KMS-11 (cell line): ENCODE measurements at regions not wholly inside any gene's neighbourhood (a gene's known extent, or its start where the extent isn't known, plus 50 kb on each side); places are given as distances from the start of the nearest gene placed in this dataset.

Experiments used
- H2AFZ ChIP-seq: fragments of 200-600 bp; sonication (generic); 2 replicates; pipeline ENCODE4 v1.6.1; 2016; ENCODE audit warnings: antibody characterized with exemption, mixed run types, low read depth
- H3K27ac ChIP-seq: fragments of 200-600 bp; sonication (generic); 2 replicates; pipeline ENCODE4 v1.6.1; 2016; ENCODE audit warnings: mild to moderate bottlenecking, mixed run types
- H3K27me3 ChIP-seq: fragments of 200-600 bp; sonication (generic); 2 replicates; pipeline ENCODE4 v1.6.1; 2017; ENCODE audit warnings: mild to moderate bottlenecking, low read depth, mixed run types, moderate library complexity; ENCODE audit not compliant: insufficient read depth
- H3K36me3 ChIP-seq: fragments of 200-600 bp; sonication (generic); 2 replicates; pipeline ENCODE4 v1.6.1; 2017; ENCODE audit warnings: mild to moderate bottlenecking, mixed run types; ENCODE audit not compliant: insufficient read depth
- H3K4me1 ChIP-seq: fragments of 200-600 bp; sonication (generic); 2 replicates; pipeline ENCODE4 v1.6.1; 2016; ENCODE audit warnings: mild to moderate bottlenecking, low read depth, mixed run types; ENCODE audit not compliant: poor library complexity, severe bottlenecking
- H3K4me2 ChIP-seq: fragments of 200-600 bp; sonication (generic); 2 replicates; pipeline ENCODE4 v1.7.0; 2016; ENCODE audit warnings: mild to moderate bottlenecking, mixed run types
- H3K4me3 ChIP-seq: fragments of 200-600 bp; sonication (generic); IDR thresholded peaks from 2 replicates; pipeline ENCODE4 v1.6.1; 2017; ENCODE audit warnings: low read depth, low read length, mixed read lengths; ENCODE audit not compliant: insufficient read depth
- H3K79me2 ChIP-seq: fragments of 200-600 bp; sonication (generic); 2 replicates; pipeline ENCODE4 v1.6.1; 2016; ENCODE audit warnings: low read depth, mixed run types; ENCODE audit not compliant: insufficient read depth
- H3K9ac ChIP-seq: fragments of 200-600 bp; sonication (generic); 2 replicates; pipeline ENCODE4 v1.6.1; 2016; ENCODE audit warnings: mild to moderate bottlenecking, mixed run types
- H4K20me1 ChIP-seq: fragments of 200-600 bp; sonication (generic); 2 replicates; pipeline ENCODE4 v1.6.1; 2016; ENCODE audit warnings: mild to moderate bottlenecking, mixed run types; ENCODE audit not compliant: insufficient read depth
- TF ChIP-seq, protein P1 (sequence below): fragments of 200-600 bp; sonication (generic); conservative IDR thresholded peaks from 2 replicates; pipeline ENCODE4 v1.6.1; 2017; ENCODE audit warnings: low read depth, mild to moderate bottlenecking, antibody characterized with exemption, low read length, moderate library complexity, mixed read lengths

DNA sequence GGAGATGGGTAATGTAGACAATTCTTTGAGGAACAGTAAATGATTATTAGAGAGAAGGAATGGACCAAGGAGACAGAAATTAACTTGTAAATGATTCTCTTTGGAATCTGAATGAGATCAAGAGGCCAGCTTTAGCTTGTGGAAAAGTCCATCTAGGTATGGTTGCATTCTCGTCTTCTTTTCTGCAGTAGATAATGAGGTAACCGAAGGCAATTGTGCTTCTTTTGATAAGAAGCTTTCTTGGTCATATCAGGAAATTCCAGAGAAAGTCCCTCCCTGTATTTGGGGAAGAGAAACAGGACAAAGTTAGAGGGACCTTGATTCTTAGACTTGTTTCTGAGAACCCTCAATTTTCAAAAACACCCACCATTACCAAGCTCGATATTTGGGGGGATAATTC lies 109.1 kb upstream of the PRSS16 start:
- Histone ChIP-seq H3K4me3 (no peak overlapping the region), H3K4me2 (peak overlapping the region; percentile 47), H3K79me2 (peaks cover 93% of the 10 kb centered on the region), H3K36me3 (peaks cover 6% of the 10 kb centered on the region; the same call in 1 of the 2 replicates), H3K9ac (peak overlapping the region; percentile 100; the same call in 1 of the 2 replicates), H3K27me3 (no peaks in the 10 kb centered on the region), H2AFZ (no peak overlapping the region), H4K20me1 (no peaks in the 10 kb centered on the region), H3K27ac (peak overlapping the region; percentile 96), H3K4me1 (peaks cover 42% of the 10 kb centered on the region)
- TF ChIP-seq, protein P1, sequence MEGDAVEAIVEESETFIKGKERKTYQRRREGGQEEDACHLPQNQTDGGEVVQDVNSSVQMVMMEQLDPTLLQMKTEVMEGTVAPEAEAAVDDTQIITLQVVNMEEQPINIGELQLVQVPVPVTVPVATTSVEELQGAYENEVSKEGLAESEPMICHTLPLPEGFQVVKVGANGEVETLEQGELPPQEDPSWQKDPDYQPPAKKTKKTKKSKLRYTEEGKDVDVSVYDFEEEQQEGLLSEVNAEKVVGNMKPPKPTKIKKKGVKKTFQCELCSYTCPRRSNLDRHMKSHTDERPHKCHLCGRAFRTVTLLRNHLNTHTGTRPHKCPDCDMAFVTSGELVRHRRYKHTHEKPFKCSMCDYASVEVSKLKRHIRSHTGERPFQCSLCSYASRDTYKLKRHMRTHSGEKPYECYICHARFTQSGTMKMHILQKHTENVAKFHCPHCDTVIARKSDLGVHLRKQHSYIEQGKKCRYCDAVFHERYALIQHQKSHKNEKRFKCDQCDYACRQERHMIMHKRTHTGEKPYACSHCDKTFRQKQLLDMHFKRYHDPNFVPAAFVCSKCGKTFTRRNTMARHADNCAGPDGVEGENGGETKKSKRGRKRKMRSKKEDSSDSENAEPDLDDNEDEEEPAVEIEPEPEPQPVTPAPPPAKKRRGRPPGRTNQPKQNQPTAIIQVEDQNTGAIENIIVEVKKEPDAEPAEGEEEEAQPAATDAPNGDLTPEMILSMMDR: no peak

- no peaks in the 10 kb centered on the region for H3K27me3 ChIP-seq
- H3K79me2 ChIP-seq: peaks cover 93% of the 10 kb centered on the region
- peak overlapping the region; percentile 47 for H3K4me2 ChIP-seq
- H3K4me3 ChIP-seq: no peak overlapping the region
- peaks cover 6% of the 10 kb centered on the region; the same call in 1 of the 2 replicates for H3K36me3 ChIP-seq
- H3K4me1 ChIP-seq: peaks cover 47% of the 10 kb centered on the region
- TF ChIP-seq, protein P1: no peak
- peak overlapping the region; percentile 100 for H3K9ac ChIP-seq
- no peaks in the 10 kb centered on the region for H4K20me1 ChIP-seq
- H2AFZ ChIP-seq: no peak overlapping the region
- peak overlapping the region; percentile 96 for H3K27ac ChIP-seq
Measured at GRCh38 chr6:27138837-27139755, 108.4 kb upstream of the PRSS16 start.

DNA sequence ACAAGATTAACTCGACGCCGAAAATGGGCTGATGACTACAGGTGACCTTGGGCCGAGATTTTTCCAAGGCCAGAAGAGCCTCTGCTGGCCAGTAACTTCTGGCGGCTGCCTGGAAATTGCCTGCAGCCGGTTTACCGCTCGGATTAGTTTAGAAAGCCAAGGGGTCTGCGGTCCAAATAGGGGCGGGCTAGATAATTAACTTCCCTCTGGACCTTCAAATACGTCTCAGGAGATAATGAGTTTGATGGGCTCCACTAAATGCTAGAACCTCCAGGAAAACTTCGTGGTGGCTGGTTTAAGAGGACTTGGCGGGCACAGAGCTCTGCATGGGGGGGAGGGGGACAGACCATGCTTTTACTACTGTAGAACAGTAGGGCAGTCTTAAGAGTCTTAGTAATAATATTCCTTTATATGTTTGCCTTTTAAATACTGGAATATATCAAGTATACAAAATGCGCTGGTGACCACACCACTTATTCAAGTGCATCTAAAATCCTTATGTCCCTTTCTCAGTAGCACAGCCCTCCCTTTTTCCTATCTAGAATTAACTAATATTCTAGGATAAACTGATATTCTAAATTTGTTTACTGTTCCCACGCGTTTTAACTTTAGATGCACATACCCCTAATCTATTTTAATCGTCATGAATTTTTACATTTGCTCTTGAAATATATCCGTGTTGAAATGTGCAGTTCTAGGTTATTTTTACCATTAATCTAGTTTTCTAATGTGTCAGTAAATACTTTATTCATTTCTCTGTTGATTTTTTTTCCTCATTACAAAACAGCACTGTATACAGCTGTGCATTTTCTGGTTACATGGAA lies 107.5 kb upstream of the PRSS16 start:
- Histone ChIP-seq H3K27ac (peak overlapping the region; percentile 96), H3K4me2 (peak overlapping the region; percentile 47), H4K20me1 (no peaks in the 10 kb centered on the region), H2AFZ (no peak overlapping the region), H3K79me2 (peaks cover 94% of the 10 kb centered on the region), H3K9ac (peak overlapping the region; percentile 100), H3K36me3 (peaks cover 6% of the 10 kb centered on the region; the same call in 1 of the 2 replicates), H3K27me3 (no peaks in the 10 kb centered on the region), H3K4me1 (peaks cover 40% of the 10 kb centered on the region), H3K4me3 (no peak overlapping the region)
- TF ChIP-seq, protein P1: no peak

DNA sequence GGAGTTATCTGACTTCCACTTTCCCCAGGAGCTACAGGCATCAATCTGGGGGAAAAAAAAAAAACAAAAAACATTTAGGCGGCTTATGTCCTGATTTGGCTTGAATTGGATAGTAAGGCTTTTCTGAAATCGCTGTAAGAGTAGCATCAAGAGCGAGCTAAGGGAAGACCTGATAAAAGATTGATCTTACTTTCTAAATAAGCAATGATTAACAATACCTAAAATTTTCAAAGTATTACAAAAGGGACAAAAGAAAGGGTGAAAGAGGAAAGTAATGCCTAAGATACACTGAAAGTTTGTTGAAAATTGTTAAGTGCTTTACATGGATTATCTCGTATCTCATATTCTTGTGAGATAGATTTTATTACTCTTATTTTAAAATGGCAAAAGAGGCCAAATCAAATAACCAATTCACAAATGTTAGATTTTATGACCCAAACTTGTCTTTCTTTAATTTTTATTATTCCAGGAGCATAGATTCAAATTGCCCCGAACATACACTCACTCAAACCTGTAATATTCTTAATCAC lies 106.4 kb upstream of the PRSS16 start:
- Histone ChIP-seq H3K9ac (peak overlapping the region; percentile 100), H3K27me3 (no peaks in the 10 kb centered on the region), H3K79me2 (peaks cover 94% of the 10 kb centered on the region), H4K20me1 (no peaks in the 10 kb centered on the region), H3K4me1 (peaks cover 36% of the 10 kb centered on the region), H3K27ac (peak overlapping the region; percentile 96), H3K4me3 (peak overlapping the region; percentile 19), H3K36me3 (peaks cover 10% of the 10 kb centered on the region; the same call in 1 of the 2 replicates), H3K4me2 (peak overlapping the region; percentile 67), H2AFZ (no peak overlapping the region)
- TF ChIP-seq, protein P1: no peak
